DLD1 (cell line): ENCODE measurements at regions not wholly inside any gene's neighbourhood (a gene's known extent, or its start where the extent isn't known, plus 50 kb on each side); places are given as distances from the start of the nearest gene placed in this dataset.
"Not testable (repeated sequence)": the region's sequence is repeated elsewhere in the genome, so short reads cannot be mapped to it uniquely, and the experiment has no call there.

Experiments
- in situ Hi-C: cut with HindIII; loops from 2 replicates; pipeline ENCODE4 v1.10.0; 2017; ENCODE audit warnings: low sequenced_read_pairs

DNA sequence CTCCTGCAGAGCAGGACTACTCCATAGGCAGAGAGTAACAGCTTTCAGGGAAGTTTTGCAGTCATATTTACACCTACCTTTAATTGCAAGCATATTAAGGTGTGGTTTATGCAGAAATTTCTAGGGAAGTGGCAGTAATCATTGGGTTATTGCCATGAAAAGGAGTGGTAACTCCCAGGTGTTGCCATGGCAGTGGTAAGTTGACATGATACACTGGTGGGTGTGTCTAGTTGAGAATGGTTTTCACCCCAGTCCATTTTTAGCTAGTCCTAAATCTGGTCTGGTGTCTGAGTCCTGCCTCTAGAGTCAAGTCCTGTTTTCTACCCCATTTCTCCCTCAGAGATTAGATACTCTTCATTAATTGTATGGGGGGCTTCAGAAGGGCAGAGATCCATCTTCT, 128.4 kb upstream of the GMNC start:
- in situ Hi-C loops, result no loop called here

DNA sequence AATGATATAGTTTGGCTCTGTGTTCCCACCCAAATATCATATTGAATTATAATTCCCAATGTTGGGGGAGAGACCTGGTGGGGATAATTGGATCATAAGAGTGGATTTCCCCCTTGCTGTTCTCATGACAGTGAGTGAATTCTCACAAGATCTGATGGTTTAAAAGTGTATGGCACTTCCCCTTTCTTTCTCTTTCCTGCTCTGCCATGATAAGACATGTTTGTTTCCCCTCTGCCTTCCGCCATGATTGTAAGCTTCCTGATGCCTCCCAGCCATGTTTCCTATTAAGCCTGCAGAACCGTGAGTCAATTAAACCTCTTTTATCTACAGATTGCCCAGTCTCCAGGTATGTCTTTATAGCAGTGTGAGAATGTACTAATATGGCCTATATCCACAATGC, 126.7 kb upstream of the GMNC start:
- in situ Hi-C loops, result no loop called here

DNA sequence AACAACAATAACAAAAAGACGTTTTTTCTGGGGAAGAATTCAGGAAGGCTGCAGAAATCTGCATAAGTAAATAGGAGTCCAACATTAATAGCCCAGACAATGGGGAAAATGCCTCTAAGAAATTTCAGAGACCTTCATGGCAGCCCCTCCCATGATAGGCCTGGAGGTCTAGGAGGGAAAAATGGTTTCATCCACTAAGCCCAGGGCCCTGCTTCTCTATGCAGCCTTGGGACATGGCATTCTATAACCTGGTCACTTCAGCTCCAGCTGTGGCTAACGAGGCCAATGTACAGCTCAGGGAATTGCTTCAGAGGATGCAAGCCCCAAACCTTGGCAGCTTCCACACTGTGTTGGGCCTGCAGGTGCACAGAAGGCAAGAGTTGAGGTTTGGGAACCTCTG, 125.6 kb upstream of the GMNC start:
- in situ Hi-C loops, result no loop called here

DNA sequence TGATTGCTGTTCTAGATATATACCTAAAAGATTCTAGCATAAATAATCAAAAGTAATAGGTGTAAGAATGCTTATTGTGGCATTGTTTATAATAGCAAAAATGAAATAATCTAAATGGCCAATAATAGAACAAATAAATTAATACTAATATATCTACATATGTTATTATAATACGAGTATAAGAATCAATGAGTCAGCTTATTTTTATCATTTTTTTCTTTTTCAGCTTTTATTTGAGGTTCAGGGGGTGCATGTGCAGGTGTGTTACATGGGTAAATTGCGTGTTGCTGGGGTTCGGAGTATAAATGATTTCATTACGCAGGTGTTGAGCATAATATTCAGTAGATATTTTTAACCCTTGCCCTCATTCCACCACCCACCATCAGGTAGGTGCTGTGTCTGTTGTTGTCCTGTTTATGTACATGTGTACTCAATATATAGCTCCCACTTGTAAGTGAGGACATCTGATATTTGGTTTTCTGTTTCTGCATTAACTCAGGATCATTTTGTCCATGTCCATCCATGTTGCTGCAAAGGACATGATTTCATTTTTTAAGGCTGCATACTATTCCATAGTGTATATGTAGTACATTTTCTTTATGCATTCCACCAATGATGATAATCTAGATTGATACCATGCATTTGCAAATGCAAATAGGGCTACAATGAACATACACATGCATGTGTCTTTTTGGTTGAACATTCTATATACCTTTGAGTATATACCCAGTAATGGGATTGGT, 122.2 kb upstream of the GMNC start:
- in situ Hi-C loops, result no loop called here

DNA sequence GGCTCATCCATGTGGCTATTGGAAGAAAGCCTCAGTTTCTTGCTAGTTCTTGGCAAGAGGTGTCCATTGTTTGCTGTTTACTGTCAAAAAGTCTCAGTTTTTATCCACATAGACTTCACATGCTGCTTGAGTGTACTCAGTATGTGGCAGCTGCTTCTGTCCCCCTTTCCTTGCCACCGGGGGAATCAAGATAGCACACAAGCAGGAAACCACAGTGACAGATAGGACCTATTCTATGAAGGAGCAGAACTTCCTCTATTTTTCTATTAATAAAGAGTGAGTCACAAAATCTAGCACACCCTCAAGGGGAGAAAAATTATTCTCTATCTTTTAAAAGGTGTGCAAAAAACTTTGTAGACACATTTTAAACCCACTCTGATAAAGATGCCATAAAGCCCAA, 121.4 kb upstream of the GMNC start:
- in situ Hi-C loops, result no loop called here

DNA sequence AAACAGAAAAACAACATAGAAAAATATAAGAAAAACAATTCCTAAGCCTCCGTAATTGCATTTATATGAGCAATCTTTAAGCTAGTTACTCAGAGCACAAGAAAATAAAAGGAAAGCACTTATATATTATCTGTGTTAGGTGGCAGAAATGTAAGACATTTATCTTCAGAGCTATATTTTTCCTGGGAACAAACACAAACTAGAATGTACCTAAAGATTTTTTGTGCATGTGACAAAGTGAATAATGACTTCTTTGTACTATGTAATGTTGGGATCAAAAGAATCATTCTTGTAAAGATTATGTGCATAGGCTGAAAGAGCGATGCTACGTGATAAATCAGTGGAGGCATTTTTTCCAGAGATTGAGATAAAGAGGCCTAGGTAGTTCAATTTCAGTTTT, 111.3 kb upstream of the GMNC start:
- in situ Hi-C loops, result no loop called here

GRCh38 chr3:190972840-190973270, 110.4 kb upstream of the GMNC start:
- in situ Hi-C loops, result no loop called here

- in situ Hi-C loops, result no loop called here
Observed at GRCh38 chr3:190972196-190972595, 109.7 kb upstream of the GMNC start.

DNA sequence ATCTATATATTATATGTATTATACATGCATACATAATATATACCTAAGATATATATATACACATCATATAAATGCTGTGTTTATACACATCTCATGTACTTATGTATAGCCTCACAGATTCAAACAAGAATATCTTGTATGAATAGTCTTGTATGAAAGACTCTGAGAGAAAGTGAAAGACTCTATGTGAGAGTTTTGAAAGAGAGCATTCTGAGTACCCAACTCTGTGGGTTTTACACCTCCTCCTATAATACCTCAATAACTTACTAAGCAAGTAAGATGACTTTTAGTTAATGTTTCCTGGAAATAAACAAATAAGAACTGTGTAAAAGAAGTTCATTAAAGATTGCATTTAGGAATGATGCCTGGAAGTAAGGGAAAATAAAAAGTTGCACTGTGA, 108.1 kb upstream of the GMNC start:
- in situ Hi-C loops, result no loop called here

DNA sequence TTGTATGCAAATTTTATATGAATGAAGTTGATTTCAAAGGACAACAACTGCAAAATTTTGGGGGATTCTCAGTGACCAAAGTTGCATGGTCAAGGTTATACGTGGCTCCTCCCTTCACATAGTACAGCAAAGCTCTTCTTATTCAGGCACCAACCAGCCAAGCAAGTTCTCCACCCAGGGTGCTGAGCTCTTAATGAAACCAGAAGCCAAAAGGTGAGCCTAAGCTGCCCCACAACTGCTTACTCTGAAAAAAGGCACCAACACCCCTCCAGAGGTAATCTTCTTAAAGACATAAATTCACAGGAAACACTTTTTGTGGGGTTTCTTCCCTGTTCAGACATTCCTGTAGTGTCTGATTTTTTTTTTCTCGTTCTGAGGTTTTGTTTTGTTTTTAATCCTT, 106.1 kb upstream of the GMNC start:
- in situ Hi-C loops, result no loop called here

DNA sequence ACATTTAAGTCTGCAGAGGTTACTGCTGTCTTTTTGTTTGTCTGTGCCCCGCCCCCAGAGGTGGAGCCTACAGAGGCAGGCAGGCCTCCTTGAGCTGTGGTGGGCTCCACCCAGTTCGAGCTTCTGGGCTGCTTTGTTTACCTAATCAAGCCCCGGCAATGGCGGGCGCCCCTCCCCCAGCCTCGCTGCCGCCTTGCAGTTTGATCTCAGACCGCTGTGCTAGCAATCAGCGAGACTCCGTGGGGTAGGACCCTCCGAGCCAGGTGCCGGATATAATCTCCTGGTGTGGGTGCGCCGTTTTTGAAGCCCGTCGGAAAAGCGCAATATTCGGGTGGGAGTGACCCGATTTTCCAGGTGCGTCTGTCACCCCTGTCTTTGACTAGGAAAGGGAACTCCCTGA, 102.4 kb upstream of the GMNC start:
- in situ Hi-C loops, result not testable (repeated sequence)

- in situ Hi-C loops, result no loop called here
Observed at GRCh38 chr3:190959077-190959476, 96.6 kb upstream of the GMNC start.

- in situ Hi-C loops, result no loop called here
Observed at GRCh38 chr3:190941694-190942260, 79.3 kb upstream of the GMNC start.

DNA sequence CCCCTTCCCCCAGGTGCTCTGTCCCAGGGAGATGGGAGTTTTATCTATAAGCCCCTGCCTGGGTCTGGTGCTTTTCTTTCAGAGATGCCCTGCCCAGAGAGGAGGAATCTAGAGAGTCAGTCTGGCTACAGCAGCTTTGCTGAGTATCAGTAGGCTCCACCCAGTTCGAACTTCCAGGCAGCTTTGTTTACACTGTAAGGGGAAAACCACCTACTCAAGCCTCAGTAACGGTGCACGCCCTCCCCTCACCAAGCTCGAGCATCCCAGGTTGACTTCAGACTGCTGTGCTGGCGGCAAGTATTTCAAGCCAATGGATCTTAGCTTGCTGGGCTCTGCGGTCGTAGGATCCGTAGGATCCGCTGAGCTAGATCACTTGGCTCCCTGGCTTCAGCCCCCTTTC, 72.1 kb upstream of the GMNC start:
- in situ Hi-C loops, result not testable (repeated sequence)

DNA sequence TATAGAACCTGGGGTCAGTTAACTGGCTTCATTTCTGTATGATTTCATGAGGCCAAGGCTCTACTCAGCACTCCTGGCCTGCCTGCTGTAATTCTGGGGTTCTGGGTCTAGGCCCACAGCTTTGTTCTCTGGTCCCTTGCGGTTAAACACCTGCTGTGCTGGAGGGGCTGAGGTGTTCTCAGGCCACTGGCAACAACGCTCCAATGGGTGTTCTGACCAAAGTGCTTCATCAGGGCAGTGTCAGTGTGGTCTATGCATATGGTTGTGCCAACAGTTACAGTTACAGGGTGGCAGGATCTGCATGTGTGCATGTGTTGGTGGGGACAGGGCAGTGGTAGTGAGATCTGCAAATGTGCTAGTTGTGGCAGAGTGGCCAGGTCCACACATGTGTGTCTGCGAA, 64.1 kb upstream of the GMNC start:
- in situ Hi-C loops, result no loop called here

DNA sequence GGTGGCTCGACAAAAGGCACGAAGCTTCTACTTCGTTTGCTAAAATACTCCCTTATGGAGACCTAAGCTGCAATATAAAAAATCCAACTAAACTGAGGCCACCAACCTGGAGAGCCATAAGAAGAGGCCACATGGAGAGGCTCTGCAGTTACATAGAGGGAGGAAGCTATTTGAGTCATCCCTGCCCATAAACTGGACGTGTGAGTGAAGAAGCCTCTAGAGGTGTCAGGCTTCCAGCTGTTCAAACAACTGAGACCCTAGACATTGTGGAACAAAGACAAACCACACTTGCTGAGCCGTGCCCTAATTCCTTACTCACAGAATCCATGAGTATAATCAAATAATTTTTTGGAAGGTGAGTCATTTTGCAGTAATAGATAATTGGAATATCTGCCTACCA, 50.2 kb upstream of the GMNC start:
- in situ Hi-C loops, result loop anchor here (5.0 kb wide), 1 partner anchor 50 kb away; the partner anchor contains the start of gene GMNC
